HG02870 (cell line): ENCODE measurements at regions not wholly inside any gene's neighbourhood (a gene's known extent, or its start where the extent isn't known, plus 50 kb on each side); places are given as distances from the start of the nearest gene placed in this dataset.

ENCODE experiments used
- ATAC-seq: cut with Tn5 transposase; IDR thresholded peaks from one replicate; pipeline ENCODE4 v1.9.1; 2021; ENCODE audit warnings: mild to moderate bottlenecking, moderate library complexity; ENCODE audit not compliant: unreplicated experiment

GRCh38 chr1:60470246-60470645 is 396.7 kb upstream of the C1orf87 start:
- no peak for ATAC-seq

DNA sequence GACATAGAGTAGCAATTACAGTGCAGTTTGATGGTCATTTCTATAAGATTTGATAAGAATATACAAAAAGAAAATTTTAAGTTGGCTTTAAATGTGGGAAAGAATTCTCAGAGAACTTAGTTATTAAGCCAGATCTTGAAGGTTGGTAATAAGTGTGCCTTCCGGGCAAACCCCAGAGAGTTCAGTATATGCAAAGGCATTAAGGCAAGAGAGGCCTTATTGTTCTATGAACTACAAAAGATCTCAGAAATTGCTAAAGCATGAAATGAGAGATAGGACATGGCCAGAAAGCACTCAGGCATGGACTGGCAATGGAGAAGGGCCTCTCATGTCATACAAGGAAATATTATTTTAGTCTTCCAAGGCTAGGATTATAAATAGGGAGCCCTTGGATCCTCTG is 390.2 kb upstream of the C1orf87 start:
- no peak for ATAC-seq

- ATAC-seq: no peak
These were observed 389.6 kb upstream of the C1orf87 start for GRCh38 chr1:60463146-60463545.

DNA sequence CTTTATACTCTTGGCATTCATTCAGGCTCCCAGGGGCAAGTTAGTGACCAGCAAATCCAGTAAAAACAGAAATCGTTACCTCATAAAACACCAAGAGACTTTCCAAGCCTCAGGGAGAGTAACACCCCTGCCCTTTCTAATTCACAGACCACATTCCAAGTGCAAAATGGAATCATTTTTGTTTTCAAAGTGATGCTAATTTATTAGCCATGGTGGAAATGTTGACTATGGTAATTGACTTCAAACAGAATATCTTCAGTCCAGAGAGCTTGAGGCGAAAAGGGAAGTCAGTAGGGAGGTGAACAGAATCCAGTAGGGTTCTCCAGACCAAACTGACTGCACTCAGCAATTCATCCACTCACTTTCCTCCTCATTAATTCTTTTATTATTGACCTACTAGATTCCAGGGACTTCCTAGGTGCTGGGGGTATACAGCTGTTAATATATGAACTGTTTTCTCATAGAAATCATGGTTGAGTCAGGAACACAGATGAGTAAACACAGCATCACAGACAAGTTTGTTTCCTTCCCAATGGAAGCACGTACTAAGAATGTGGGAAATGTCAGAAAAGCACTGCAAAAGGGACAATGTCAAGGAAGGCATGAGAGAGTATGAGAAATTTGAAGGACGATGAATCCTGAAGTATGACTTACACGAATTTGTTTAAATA is 388.5 kb upstream of the C1orf87 start:
- no peak for ATAC-seq

- no peak for ATAC-seq
These were observed 384.5 kb upstream of the C1orf87 start for GRCh38 chr1:60458111-60458510.

DNA sequence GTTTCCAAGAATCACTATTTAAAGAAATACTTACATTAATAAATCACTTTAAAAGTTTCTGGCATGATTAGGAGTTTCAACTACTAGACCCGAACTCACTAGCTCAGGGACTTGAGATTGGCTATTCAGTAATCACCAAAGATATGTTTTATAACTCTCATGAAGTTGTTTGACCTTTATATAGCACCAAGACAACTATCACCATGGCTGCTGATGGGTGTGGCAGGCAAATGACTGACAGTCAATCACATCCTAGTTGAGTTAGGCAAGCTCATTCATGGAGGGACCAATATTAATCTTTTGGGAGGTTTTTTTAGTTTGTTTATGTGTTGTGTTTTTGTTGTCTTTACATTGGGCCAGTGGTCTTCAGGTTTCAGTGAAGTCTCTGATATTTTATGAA is 376.3 kb upstream of the C1orf87 start:
- no peak for ATAC-seq

GRCh38 chr1:60448850-60449249 is 375.3 kb upstream of the C1orf87 start:
- no peak for ATAC-seq

DNA sequence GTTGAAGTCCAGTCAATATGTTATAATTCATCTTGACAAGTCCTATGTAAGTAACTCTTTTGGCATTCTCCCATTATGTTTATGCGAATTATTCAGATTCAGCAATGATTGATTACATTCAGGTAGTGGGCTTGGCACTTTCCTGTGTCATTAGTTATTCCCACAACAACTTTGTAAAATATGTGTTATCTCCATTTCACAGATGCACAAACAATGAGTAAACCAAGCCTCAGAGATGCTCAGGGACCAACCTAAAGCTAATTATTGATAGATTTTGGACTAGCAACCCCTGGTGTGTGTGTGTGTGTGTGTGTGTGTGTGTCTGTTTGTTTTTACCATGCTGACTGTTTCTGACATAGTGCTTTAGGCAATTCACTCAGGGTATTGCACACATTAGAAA is 371.1 kb upstream of the C1orf87 start:
- no peak for ATAC-seq

GRCh38 chr1:60436186-60436585 is 362.6 kb upstream of the C1orf87 start:
- no peak for ATAC-seq

DNA sequence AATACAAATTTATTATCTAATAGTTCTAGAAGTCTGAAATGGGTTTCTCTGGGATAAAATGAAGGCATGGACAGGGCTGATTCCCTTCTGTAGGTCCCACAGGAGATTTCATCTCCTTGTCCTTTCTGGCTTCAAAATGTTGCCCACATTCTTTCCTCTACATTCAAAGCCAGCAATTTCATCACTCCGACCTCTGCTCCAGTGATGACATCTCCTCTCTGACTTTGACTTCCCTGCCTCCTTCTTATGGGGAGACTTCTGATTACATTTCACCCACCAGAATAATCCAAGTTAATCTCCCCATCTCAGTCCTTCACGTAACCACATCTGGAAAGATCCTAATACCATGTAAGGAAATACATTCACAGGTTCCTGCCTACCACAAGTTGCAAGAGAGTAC is 358.0 kb upstream of the C1orf87 start:
- ATAC-seq: no peak

DNA sequence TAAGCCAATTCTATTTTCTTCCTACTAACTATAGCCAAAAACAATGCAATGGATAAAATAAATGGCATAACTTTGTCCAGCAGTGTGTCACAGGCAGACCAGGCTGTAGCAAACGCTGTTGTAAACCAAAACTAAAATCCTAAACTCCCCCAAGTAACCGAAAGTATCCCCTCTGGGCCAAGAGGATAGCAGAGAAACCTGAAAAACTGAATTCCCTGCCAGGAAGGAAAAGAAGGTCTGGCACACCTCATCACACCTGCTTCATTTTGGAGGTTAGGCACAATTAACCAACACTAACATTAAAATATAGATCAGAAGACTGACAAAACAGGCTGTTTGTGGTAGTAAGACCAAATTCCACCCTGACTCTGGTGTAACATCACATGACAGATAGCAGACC is 356.8 kb upstream of the C1orf87 start:
- ATAC-seq: no peak

DNA sequence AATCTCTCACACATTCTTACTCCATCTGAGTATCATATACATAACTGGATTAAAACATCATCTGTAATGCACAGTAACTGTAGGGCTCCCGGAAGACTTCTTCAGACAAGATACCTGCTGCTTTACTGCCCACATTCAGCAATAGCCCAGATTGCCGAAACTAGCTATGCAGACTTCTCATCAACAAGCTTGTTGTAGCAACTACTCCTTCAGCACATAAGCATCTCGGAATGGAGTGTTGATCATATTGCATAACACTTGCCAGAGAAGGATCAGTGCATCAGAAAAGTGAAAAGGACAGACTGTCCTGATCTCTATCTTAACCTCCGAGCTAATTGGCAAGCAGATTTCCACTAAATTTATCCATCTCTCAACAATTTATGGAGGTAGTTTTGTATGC is 354.6 kb upstream of the C1orf87 start:
- ATAC-seq: no peak

DNA sequence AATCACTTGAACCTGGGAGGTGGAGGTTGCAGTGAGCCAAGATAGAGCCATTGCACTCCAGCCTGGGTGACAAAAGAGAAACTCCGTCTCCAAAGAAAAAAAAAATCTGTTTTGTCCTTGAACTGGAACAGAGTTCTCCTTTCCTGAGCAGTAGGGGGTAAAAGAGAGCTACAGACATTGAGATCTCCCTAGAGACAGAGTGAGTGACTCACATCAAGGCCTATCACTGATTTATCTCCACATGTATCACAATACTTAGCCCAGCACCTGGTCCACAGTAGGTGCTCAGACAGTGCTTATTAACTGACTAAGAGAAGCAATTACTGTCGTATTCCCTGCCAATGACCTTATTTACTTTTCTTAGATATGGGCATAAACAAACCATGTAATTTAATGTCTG is 354.1 kb upstream of the C1orf87 start:
- ATAC-seq: no peak

- no peak for ATAC-seq
These were observed 353.6 kb upstream of the C1orf87 start for GRCh38 chr1:60427194-60427593.

DNA sequence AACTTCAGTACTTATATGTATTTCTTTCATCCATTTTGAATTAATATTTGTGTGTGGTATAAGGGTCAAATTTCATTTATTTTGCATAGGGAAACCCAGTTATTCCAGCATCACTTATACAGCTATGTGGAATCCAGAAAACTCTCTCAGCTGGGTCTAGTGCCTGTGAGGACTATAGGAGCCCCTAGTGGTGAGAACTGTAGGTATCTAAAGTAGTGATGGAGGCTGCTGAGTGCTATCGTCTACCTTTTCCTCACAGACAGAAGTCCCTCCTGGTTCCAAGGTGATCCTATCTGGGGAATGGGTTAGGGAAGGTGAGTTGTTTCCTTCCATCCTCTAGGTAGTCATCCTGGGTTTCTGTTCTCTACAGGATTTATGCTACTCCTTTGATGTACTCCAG is 352.0 kb upstream of the C1orf87 start:
- ATAC-seq: no peak

GRCh38 chr1:60423146-60423780 is 349.7 kb upstream of the C1orf87 start:
- ATAC-seq: no peak

GRCh38 chr1:60421965-60422364 is 348.4 kb upstream of the C1orf87 start:
- ATAC-seq: no peak

DNA sequence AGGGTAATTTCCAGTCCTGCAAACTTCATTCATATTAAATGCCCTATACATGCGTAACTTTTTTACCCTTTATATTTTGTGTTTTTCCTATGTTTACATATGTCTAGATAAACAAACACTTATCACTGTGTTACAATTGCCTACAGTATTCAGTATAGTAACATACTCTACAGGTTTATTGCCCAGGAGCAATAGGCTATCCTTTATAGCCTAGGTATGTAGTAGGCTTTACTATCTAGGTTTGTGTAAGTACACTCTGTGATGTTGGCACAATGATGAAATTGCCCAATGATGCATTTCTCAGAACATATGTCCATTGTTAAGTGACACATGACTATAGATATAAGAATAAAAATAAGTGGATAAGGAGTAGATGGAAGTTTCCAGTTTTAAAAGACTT is 345.5 kb upstream of the C1orf87 start:
- ATAC-seq: no peak

DNA sequence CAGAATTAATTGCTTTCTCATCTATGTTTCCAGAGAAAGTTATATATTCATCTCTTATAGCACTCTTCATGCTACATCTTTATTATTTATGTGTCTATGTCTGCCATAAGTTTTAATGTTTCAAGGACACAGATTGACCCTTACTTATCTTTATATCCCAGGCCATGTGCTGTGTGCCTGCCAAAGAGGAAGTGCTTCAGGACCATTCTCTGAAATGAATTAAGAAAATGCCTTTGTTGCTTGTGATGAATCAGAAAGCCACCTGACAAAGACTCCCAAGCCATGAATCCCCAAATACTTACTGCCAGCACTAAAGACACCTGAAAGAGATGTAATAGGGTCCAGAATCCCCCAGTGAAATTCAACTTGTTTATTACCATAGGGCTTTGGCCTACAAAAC is 342.1 kb upstream of the C1orf87 start:
- no peak for ATAC-seq

DNA sequence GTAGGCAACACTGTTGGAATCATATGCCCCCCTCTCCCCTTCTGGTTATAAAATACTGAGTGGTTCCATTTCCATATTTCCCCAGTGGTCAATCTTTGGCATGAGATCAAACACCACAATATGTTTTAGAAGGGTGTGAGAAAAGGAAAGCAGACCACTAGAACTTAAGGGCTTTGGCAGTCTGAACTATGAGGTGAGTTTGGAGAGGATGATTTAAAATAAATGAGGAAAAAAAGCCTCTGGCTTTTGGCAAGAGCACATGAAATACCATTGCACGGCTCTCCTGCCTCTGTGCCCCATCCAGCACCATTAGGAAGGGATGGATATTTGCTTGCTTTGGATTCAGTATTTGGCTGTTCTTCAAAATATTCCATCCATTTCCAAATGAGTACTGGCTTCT is 339.5 kb upstream of the C1orf87 start:
- ATAC-seq: no peak

GRCh38 chr1:60411591-60411990 is 338.0 kb upstream of the C1orf87 start:
- ATAC-seq: no peak

GRCh38 chr1:60402816-60403215 is 329.2 kb upstream of the C1orf87 start:
- ATAC-seq: no peak

- ATAC-seq: no peak
These were observed 328.6 kb upstream of the C1orf87 start for GRCh38 chr1:60402216-60402615.
